Activated effector memory CD4-positive, alpha-beta T cell treated with Interleukin-2 at 50 U/mL for 16 hours (primary cell): ENCODE measurements at regions not wholly inside any gene's neighbourhood (a gene's known extent, or its start where the extent isn't known, plus 50 kb on each side); places are given as distances from the start of the nearest gene placed in this dataset.
"Not testable (repeated sequence)": the region's sequence is repeated elsewhere in the genome, so short reads cannot be mapped to it uniquely, and the experiment has no call there.

Source experiments
- DNase-seq: peaks from one replicate; pipeline ENCODE4 v3.0.0-alpha.2; 2020

GRCh38 chr4:12926189-12927066 is 557.7 kb downstream of the RAB28 start:
- no peak for DNase-seq

GRCh38 chr4:12924728-12925320 is 559.3 kb downstream of the RAB28 start:
- DNase-seq: no peak

- DNase-seq: no peak
These were observed 559.9 kb downstream of the RAB28 start for GRCh38 chr4:12924253-12924652.

- DNase-seq: no peak
These were observed 571.2 kb downstream of the RAB28 start for GRCh38 chr4:12912896-12913418.

- DNase-seq: no peak
These were observed 572.3 kb downstream of the RAB28 start for GRCh38 chr4:12911750-12912358.

GRCh38 chr4:12903640-12904039 is 580.5 kb downstream of the RAB28 start:
- not testable (repeated sequence) for DNase-seq

GRCh38 chr4:12902735-12903134 is 581.4 kb downstream of the RAB28 start:
- DNase-seq: no peak

GRCh38 chr4:12897954-12898353 is 586.2 kb downstream of the RAB28 start:
- no peak for DNase-seq

GRCh38 chr4:12894062-12894461 is 590.1 kb downstream of the RAB28 start:
- no peak for DNase-seq

- no peak for DNase-seq
These were observed 595.1 kb downstream of the RAB28 start for GRCh38 chr4:12889054-12889453.

- DNase-seq: no peak
These were observed 599.0 kb downstream of the RAB28 start for GRCh38 chr4:12884846-12885796.

GRCh38 chr4:12881945-12882584 is 602.1 kb downstream of the RAB28 start:
- no peak for DNase-seq

GRCh38 chr4:12880844-12881243 is 603.3 kb downstream of the RAB28 start:
- no peak for DNase-seq

GRCh38 chr4:12879496-12879895 is 604.6 kb downstream of the RAB28 start:
- no peak for DNase-seq

- no peak for DNase-seq
These were observed 608.4 kb downstream of the RAB28 start for GRCh38 chr4:12875640-12876243.

GRCh38 chr4:12873351-12873750 is 610.8 kb downstream of the RAB28 start:
- DNase-seq: no peak

GRCh38 chr4:12861422-12861821 is 622.7 kb downstream of the RAB28 start:
- DNase-seq: no peak

- no peak for DNase-seq
These were observed 631.5 kb downstream of the RAB28 start for GRCh38 chr4:12852338-12853307.

- no peak for DNase-seq
These were observed 637.8 kb downstream of the RAB28 start for GRCh38 chr4:12846368-12846767.

- no peak for DNase-seq
These were observed 640.0 kb downstream of the RAB28 start for GRCh38 chr4:12844141-12844540.
